HG02884 (cell line): ENCODE measurements at regions not wholly inside any gene's neighbourhood (a gene's known extent, or its start where the extent isn't known, plus 50 kb on each side); places are given as distances from the start of the nearest gene placed in this dataset.

ENCODE experiments used
- ATAC-seq: cut with Tn5 transposase; IDR thresholded peaks from one replicate; pipeline ENCODE4 v1.9.1; 2021; ENCODE audit warnings: mild to moderate bottlenecking, moderate library complexity; ENCODE audit not compliant: unreplicated experiment

DNA sequence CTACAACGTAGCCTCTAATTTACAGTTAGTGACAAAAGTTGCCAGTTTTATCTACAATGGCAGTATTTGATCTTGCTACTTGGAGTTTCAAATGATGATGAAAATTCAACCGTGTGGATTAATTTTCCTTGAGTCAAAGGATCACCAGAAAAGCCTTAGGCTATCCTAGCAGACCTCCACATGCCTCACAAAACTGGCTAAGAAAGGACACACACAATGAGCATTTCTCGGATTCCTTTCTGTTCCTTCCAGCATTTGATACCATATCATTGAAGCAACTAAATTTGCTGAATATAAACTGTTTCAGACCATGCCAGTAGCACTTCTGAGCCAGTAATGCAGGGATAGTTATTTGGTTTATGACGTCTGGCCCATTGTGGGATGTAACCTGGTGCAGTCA is 587.4 kb upstream of the MDFIC2 start:
- no peak for ATAC-seq

DNA sequence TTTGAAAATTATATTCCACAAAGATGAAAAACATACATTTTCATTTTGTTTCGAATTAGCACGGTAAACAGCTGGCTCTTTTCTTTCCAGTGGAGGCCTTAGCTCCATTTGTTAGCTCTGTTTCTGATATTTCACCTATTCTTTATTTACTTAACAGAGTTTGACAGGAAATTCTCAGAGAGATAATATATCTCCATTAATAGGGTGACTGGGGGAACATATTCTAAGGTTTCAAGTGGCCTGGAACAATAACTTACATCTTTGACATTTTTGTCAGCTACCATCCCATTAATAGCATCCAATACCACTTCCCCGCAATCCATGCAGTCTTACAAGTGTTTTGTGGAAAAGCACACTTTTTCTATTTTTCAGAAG is 577.6 kb upstream of the MDFIC2 start:
- no peak for ATAC-seq

DNA sequence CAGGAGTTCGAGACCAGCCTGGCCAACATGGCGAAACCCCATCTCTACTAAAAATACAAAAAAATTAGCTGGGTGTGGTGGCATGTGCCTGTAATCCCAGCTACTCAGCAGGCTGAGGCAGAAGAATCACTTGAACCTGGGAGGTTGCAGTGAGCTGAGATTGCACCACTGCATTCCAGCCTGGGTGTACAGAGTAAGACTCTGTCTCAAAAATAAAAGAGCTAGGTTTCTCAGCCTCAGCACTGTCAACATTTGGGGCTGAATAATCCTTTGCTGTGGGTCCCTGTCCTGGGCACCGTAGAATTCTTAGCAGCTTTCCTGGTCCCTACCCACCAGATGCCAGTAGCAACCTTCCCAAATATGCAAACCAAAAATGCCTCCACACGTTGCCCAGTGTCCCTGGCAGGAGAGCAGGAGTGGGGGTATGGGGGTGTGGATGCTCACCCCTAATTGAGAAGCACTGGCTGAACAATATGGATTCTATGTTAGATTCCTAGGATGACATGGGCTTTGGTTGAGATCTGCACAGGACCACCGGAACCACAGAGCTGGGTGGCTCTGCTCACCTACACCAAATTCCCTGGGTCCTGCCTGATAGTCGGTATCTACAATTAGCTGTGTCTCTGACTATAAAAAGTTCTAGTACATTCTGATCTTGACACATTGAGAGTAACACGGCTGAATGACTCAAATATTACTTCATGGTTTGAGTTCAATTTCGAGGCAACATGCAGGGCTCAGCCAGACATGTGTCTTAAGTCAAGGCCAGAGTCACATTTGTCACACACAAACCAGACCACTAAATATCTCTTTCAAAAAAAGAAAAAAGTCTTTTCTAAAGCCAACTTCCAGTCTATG is 577.0 kb upstream of the MDFIC2 start:
- ATAC-seq = no peak

DNA sequence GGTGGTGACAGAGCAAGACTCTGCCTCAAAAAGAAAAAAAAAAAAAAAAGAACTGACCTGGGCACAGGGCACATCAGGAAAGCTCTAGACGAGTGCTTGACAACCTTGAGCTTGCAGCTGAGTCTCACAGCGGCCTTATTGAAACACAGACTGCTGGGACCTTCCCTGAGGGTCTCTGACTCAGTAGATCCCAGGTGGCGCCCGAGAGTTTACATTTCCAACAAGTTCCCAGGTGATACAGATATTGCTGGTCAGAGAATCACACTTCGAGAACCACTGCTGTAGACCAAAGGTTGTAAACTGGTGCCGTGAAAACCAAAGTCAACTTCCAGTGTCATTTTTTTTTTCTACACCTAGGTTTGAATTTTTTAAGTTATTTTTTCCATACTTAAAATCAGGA is 573.2 kb upstream of the MDFIC2 start:
- ATAC-seq = no peak

DNA sequence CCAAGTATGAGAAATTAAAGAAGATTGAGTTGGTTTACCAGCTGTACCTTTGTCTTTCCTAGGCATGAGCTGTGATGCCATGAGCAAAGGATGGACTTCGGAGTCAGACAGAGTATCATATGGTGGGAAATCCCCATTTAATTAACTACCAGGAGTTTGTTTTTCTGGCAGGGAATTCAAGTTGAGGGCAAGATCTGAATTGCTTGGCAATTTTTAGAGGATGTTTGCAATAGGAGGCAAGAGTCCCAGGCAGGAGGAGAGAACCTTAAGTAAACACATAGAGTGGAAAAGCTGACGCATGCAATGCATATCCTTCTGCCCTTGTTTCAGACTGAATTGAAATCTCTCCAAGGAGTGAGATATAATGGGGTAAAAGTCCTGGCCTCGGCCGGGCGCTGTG is 569.7 kb upstream of the MDFIC2 start:
- no peak for ATAC-seq

DNA sequence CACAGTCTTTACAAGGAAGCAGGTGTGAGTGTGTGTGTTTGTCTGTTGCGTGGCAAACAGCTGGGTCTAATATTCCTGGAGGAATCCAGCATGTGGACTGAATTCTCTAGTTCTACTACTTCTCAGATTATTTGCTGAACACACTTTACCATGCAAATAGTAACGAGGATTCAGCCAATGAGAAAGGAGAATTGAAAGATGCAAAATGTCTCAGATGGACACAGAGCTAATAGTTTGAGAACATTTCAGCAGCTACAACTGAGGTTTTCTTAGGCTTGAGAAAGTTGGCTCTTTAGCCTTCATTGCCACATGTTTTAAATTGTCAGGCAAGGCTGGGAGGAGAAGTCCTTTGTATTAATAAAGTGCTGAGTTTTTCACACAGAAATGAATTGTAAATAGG is 568.0 kb upstream of the MDFIC2 start:
- ATAC-seq = no peak

DNA sequence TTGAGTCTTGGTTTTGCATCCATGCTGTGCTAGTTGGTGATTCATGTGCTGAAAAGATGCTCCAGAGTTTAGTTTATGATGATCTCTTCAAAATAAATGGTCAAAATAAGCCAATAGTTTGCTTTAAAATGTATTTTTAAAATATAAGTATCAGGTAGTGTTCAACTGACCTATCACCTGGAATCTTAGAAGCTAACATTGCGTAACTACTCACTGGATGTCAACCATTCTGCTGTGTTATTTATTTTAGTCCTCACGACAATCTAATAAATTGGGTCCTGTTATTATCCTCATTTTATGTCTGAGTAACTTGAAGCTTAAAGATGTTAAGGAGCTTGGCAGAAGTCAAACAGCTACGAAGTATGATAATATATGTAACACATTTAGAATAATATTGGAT is 563.7 kb upstream of the MDFIC2 start:
- ATAC-seq = no peak

DNA sequence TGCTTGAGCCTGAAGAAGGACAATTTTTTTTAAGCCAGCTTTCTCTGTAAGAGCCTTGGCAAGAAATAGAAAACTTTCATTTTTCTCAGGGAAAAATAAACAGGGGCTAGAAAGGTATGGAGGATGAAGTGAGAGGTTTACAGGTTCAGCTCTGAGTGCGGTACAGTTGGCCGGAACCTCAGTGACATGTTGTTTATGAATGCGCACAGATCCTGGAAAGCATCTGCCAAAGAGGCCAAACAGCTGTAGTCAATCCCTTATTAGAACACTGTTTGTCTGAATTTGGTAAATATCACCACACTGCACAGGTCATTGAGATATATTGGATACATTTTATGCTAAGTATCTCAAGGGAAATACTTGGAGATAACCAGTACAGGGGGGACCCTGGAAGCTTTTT is 561.8 kb upstream of the MDFIC2 start:
- ATAC-seq = no peak

DNA sequence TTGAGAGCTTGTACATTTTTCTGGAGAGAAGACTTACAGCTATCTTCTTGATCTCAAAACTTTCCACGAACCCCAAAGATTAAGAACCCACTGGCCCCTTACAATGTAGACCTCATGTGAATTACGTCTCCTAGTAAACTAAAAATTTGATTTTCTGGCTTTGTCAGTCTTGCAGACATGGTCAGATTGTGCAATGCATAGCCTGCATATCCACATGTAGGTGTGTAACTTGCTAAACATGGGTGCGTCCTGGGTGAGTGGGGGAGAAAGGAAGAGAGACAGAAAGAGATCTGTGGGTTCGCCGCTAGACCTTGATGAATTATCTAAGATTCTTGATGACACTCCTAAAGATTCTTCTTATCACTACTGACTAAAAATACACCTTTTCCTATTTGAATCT is 561.2 kb upstream of the MDFIC2 start:
- ATAC-seq = no peak

DNA sequence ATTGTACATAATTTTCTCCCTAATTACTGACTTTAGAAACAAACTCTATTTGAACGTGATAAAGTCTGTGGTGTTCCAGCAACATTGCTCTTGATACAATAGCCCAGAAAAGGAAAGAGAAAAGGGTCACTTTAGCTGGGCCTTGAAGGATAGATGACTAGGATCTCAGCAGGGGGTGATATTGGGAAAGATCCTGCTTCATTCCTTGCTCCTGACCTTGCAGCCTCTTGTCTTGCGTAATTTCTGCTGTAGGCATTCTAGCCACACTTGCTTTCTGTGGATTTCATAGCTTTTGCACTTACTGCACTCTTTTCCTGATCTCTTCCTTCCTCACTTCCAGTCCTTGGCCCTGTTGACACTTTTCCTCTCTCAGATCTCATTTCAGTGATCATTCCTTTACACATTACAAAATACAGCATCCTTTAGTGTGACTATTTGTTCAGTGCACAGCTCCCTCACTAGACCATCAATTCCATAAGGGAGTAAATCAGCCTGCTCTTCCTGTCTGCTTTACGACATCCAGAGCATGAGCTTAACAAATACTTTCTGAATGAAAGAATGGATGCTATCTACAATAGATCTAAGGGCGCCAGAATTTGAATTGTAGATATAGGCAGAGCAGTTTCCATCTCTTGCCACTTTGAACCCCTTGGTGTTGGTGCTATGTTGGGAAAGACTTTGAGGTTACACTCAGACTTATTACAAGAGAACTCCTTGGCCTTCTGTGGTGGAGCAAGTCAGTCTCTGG is 559.6 kb upstream of the MDFIC2 start:
- ATAC-seq = no peak

DNA sequence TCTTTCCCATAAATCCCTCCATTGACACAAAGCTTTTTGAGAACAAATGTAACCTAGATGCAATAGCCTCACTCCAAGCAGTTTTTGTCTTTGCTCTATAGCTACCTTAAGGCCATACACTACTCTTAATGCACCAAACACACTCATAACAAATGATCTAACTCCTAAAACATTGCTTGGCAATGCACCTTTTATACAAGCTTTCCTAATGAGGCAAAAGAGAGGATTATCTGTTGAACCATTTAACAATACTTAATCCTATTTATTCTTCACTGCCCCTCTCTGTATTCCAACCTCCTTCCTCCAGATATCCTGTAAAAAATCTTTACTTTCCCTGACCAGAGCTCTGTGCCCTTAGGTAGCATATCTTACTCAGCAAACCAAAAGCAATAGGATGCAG is 558.1 kb upstream of the MDFIC2 start:
- no peak for ATAC-seq

DNA sequence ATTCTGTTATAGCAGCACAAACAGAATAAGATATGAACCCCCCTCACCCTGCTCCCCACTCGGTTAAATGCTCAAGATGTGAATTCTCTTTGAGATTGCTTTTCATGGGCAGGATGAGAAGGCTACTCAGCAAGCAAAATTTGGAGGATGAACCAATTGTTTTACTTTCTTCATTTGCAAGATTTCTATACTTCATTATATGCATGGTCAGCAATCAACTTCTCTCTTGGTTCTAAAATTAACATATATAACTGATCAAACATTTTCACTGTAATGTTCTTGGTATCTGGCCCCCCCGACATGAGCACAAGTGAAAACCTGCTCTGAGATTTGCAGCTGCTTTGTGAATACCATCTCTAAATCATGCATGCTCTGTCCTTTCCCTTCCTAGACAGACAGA is 556.1 kb upstream of the MDFIC2 start:
- ATAC-seq = no peak

DNA sequence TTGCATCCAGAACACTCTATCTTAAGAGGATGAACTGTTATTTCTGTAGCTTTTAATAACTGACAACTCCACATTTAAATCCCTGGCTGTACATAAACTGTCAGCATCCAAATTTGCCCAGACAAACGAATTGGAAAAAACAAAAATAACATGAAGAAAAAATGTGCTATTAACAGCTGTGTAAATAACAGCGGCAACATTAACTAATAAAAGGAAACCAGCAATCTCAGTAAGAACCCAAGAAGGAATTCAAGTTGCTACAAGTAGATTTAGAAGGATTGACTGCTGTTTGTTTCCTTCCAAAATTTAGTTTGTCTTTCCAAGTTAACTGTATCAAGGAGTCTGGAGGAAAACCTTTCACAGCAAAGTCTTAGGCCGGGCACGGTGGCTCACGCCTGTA is 550.6 kb upstream of the MDFIC2 start:
- no peak for ATAC-seq

DNA sequence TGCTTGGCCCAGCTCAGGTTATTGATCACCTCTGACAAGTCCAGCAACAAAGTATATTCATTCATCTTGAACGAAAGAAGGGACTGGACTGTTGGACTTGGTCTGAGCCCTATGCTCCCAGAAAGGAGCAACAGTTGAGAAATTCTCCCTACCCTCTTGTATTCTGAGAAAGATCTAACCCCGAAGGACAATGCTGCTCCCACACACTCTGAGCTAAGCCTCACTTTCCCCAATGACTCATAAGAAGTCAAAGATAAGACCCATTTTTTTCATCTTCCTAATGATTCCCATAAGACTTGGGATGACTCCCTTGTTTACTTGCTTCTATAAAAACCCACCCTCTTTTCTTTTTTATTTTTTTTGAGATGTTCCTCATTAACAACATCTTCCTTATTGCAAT is 549.4 kb upstream of the MDFIC2 start:
- ATAC-seq = no peak

DNA sequence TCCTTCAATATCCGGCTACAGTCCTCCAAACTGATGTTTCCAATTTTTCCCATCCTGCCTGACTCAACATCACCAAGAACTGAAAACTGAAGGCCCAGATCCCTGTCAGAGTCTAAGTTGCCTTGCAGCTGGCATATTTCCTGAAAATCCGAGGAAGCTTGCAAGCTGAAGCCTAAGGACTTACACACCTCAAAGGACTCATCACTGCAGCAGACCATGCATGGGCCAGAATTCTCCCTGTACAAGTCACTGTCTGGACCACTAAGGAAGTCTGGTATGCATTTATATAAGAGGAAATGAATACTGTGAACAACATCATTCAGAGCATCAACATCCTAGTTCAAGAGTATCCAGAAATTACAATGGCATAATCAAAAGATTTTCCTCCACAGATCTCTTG is 548.8 kb upstream of the MDFIC2 start:
- no peak for ATAC-seq

DNA sequence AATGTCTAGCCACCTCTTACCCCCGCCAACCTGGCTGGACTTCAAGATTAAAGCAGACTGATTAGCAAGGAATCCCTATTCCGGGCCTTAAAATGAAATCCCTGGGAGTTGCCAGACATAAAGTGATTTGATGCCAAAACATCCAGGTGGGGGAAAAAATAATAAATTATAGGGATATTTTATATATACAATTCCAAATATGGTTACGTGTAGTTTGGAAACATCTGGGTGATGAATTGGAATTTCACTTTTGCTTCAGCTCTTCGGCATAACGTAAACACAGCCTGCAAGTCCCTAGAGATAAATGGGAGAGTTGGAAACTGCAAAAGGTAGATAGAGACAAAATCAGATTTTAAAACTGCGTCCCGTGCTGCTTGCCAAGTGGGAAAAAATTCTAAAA is 545.5 kb upstream of the MDFIC2 start:
- no peak for ATAC-seq

DNA sequence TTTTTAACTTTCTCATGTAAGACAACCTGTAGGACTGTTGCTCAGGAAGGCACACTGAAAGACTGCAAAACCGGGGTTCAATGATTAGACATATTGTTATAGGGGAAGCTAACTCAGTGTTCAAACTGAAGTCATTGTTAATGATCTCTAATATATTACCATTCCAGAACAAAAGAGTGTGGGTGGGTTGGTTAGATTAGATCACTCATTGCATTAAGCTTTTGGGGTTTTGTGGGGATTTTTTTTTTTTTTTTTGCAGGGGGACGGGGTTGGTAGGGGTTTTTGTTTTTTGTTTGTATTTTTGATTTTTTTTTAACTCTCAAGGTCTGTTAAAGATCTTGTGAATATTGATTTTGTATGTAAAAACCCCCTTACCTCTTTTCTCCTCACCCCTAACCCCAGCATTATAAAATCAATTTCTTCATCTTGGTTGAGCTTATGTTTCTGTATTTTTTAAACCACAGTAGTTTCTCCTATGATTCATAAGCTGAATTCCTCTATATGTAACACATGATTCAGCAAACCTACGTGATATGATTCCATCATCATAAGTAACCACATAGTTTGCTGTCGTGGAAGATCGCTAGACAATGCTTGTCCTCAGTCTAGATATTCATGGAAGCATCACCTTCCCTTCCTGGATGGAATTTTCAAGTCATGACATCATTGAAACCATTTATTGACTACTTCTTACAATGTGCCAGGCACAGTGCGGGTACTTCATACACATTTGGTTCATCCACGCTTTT is 544.1 kb upstream of the MDFIC2 start:
- no peak for ATAC-seq

DNA sequence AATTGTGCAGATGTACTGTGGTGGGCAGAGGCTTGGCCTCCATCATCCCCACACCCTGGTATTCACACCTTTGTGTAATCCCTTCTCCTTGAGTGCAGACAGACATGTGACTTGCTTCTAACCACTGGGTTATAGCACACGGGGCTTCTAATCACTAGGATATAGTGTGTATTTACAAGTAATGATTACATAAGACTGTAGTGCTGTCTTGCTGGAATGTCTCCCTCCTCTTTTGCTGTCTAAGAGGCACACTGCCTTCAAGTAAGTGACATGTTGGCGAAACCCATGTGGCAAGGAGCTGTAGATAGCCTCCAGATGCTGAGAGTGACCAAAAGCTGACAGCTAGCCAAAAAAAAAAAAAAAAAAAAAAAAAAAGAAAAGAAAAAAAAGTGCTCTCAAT is 542.7 kb upstream of the MDFIC2 start:
- ATAC-seq = no peak

DNA sequence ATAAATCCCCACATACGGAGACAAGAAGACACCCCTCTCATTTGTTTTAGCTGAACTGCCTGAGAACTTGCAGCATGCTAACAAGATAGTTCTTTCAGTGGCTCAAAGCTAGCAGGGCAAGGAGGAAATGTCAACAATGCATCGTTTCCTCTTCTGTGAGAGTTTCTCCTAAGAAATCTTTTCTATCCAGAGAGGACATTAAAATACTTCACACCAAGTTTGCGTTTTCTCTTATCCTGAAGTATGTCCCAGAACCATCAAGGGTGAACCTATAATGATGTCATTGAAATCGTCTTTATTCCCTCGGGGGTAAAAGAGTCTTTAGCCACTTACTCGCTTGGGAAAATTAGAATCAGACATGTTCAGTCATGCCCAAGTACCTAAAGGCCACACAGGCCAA is 541.7 kb upstream of the MDFIC2 start:
- ATAC-seq = no peak

DNA sequence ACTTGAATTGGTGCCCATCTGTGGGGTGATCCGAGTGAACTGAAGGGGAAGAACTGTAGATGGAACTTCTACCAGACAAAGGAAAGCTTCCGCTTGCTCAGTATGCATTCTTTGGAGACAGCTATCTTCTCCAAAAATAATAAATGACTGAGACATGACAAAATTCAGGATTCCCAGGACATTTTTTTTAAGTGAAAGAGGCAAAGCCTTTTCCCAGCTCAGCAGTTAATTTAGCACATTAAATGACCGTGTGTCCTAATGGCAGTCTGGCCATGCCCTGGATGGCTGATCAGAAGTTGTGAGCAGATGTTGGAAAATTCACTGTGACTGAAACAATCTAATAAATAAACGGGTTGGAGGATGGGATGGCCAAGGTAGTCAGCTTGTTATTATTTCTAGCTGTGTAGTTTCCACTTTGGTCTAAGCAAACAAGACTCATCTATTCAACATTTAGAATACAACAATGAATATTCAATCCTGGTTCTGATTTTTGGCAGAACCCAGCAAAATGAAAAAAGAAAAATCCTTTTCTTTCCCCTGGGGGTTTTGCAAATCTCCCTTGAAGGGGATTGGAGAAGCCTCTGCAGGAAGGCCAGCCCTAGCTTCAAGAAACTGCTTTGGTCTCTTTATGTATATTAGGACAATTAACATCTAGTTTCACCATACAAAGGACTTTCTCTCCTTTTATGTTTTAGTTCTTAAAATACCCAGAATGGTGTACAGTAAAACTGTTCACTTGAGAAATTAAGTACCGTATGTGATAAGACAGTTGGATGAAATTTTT is 540.9 kb upstream of the MDFIC2 start:
- no peak for ATAC-seq
